GM12891 (cell line): ENCODE measurements at regions not wholly inside any gene's neighbourhood (a gene's known extent, or its start where the extent isn't known, plus 50 kb on each side); places are given as distances from the start of the nearest gene placed in this dataset.

Experiments used
- DNase-seq: peaks from one replicate; pipeline ENCODE4 v3.0.0; 2011; ENCODE audit warnings: low spot score; ENCODE audit not compliant: insufficient read length
- FAIRE-seq: peaks from 2 replicates; lab custom pipeline; 2011; peaks lifted over from hg19 to GRCh38; lab: Jason Lieb, UNC
- PAX5 ChIP-seq: IDR thresholded peaks from 2 replicates; pipeline ENCODE4 v1.6.1; 2011; ENCODE audit warnings: low read length, moderate library complexity, mild to moderate bottlenecking; ENCODE audit not compliant: insufficient read depth, severe bottlenecking
- POLR2A ChIP-seq: IDR thresholded peaks from 2 replicates; pipeline ENCODE4 v1.6.1; 2011; ENCODE audit warnings: low read depth, low read length, control low read depth
- POLR2AphosphoS5 ChIP-seq: IDR thresholded peaks from 2 replicates; pipeline ENCODE4 v1.6.1; 2011; ENCODE audit warnings: low read depth, low read length, control low read depth
- POU2F2 ChIP-seq: IDR thresholded peaks from 2 replicates; pipeline ENCODE4 v1.6.1; 2011; ENCODE audit warnings: low read depth, mild to moderate bottlenecking, control low read depth, low read length, moderate library complexity
- SPI1 ChIP-seq: IDR thresholded peaks from 2 replicates; pipeline ENCODE4 v1.6.1; 2011; ENCODE audit warnings: low read depth, low read length, control low read depth
- TAF1 ChIP-seq: IDR thresholded peaks from 2 replicates; pipeline ENCODE4 v1.6.1; 2011; ENCODE audit warnings: low read depth, low read length, control low read depth

DNA sequence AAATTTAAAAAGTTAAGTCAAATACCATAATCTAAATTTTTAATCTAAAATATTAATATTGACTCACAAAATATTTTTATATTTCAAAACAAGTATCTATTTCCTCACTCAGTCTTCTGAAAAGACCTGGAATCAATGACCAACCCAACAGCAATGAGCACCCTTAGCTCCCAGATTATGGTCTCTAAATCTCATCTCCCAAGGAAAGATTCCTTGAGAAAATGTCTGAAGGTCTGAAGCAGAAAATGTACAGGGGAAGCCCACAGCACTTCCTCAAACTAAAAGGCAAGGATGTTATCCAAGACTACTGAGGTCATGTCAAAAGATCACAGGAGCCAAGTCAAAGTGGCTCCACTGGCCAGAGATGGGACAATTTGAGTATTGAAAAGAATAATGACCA lies 51.0 kb upstream of the SLCO2A1 start:
- no peak for TF ChIP-seq SPI1
- no peak for TF ChIP-seq POLR2AphosphoS5
- DNase-seq (no peak), FAIRE-seq (no peak)

DNA sequence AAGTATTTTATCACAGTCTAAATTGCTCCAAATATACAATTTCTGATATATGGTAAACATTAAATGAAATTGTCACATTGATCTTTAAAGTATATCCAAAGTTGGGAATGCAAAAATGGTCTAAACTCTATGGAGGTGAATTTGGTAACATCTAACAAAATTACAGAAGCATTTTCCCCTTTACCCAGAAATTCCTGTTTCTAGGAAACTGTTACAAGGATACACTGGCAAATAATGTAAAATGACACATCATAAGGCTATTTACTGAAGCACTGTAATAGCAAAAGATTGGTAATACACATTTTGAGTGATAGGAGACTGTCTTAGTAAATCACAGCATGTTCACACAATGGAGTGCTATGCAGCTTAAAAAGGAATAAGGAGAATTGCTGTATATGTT lies 50.0 kb upstream of the SLCO2A1 start:
- FAIRE-seq: no peak
- TF ChIP-seq SPI1 (no peak), TAF1 (no peak), POLR2A (no peak), PAX5 (no peak), POLR2AphosphoS5 (no peak), POU2F2 (no peak)
- DNase-seq: no peak
